ENCODE measurements at regions not wholly inside any gene's neighbourhood (a gene's known extent, or its start where the extent isn't known, plus 50 kb on each side); places are given as distances from the start of the nearest gene placed in this dataset.
A peak's percentile ranks its signal among the peaks of the same experiment; 100 is the strongest.

DNA sequence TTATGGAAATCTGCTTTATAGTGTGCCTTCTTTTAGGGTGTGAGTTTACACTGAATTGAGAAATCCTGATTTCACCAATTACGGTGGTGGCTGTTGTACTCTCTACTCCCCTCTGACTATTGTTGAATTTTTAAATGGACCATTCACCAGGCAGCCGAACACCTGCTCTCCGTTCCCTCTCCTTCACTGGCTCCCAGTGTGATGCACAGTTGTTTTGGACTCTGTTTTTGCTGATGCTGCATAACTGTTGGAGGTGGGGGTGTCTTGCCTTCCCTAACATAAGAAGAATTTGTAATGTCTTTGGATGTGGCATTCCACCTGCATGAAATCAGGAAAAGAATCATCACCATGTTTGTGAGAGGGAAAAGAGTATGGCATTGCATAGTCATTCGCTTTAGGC is 341.2 kb downstream of the SNAPC1 start:
- H3K4me3 ChIP-seq: no peak overlapping the region
- WGBS, 4 donors: 80 to 90% (median 86%) methylated on average over 4 of the region's 4 CpGs
- no peak for DNase-seq
- TF ChIP-seq, protein P1, sequence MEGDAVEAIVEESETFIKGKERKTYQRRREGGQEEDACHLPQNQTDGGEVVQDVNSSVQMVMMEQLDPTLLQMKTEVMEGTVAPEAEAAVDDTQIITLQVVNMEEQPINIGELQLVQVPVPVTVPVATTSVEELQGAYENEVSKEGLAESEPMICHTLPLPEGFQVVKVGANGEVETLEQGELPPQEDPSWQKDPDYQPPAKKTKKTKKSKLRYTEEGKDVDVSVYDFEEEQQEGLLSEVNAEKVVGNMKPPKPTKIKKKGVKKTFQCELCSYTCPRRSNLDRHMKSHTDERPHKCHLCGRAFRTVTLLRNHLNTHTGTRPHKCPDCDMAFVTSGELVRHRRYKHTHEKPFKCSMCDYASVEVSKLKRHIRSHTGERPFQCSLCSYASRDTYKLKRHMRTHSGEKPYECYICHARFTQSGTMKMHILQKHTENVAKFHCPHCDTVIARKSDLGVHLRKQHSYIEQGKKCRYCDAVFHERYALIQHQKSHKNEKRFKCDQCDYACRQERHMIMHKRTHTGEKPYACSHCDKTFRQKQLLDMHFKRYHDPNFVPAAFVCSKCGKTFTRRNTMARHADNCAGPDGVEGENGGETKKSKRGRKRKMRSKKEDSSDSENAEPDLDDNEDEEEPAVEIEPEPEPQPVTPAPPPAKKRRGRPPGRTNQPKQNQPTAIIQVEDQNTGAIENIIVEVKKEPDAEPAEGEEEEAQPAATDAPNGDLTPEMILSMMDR (IDR thresholded peaks at IDR 0.05): no peak
- TF ChIP-seq POLR2A (IDR thresholded peaks at IDR 0.05): no peak
- no peak for ATAC-seq
- peaks cover 0 to 4% (median 0%) of the 10 kb centered on the region in 9 donors for H3K27me3 ChIP-seq
- intact Hi-C loops (cut with DNase I): no loop called here
- no peaks in the 10 kb centered on the region for H3K4me1 ChIP-seq
- H3K36me3 ChIP-seq: no peaks in the 10 kb centered on the region
- no peaks in the 10 kb centered on the region for H3K9me3 ChIP-seq
- no peak overlapping the region for H3K27ac ChIP-seq

DNA sequence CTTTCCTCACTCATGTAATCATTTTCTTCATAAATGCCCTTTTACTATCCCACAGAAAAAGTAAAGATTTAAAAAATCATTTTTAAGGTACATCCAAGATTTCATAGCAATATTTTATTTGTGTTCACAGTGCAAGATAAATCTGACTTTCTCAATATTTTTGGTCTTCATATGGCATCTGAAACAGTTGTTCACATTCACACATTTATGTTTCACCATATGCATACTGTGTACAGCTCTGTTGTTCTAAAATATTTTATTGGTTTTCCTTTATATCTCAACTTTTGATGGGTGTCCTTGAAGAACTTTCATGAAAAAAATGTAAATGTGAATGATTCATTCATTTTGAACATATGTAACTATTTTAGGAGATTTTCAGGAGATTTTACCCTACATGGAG is 348.7 kb downstream of the SNAPC1 start:
- TF ChIP-seq POLR2A (IDR thresholded peaks at IDR 0.05): no peak
- TF ChIP-seq, protein P1 (IDR thresholded peaks at IDR 0.05): no peak
- H3K9me3 ChIP-seq: no peaks in the 10 kb centered on the region
- intact Hi-C loops (cut with DNase I): no loop called here
- no peaks in the 10 kb centered on the region for H3K36me3 ChIP-seq
- H3K27ac ChIP-seq: no peak overlapping the region
- ATAC-seq: no peak
- DNase-seq: no peak
- H3K4me1 ChIP-seq: no peaks in the 10 kb centered on the region
- H3K27me3 ChIP-seq: peaks cover 0 to 25% (median 0%) of the 10 kb centered on the region in 9 donors
- no peak overlapping the region for H3K4me3 ChIP-seq

DNA sequence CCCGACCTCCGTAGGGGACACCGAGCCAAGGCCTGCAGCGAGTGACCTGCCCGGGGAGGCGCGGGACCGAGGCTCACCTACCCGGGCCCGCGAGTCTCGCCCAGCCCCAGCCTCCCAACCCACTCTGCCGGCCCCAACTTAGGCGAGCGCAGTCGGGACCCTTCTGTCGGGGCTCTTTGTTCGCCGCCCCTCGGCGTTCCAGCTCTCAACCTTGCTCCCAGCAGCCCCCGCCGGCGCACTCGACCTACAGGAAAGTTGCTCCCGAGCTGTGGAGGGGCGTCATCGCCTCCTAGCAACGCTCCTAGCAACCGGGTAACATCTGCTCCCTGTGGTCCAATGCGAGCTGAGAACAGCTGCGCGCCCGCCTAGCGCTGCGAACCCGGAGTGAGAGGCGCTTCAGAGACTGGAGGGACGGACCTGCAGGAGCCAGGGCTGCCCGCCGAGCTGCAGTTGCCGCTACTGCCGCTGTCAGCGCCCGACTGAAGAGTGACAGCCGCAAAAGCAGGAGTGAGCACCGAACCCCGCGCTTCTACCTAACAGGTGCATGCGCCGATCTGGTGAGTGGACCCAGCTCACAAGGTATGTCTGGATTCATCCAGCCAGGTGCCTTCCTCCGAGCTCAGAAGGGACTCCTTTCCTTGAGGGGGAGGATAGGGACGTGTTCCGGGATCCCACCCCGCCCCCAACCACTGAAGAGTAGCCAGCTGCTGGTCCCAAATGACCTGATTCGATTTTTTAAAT is 355.0 kb downstream of the SNAPC1 start:
- 1 to 3% (median 1%) methylated on average over 41 to 56 of the region's 56 CpGs for WGBS, 4 donors
- H3K36me3 ChIP-seq: no peaks in the 10 kb centered on the region
- H3K27me3 ChIP-seq: peaks cover 6 to 85% (median 35%) of the 10 kb centered on the region in 9 donors
- intact Hi-C loops (cut with DNase I): no loop called here
- no peaks in the 10 kb centered on the region for H3K9me3 ChIP-seq
- peak overlapping the region; percentile 1 to 40 (median 34) for H3K4me3 ChIP-seq
- H3K4me1 ChIP-seq: peaks cover 0 to 14% (median 7%) of the 10 kb centered on the region in 12 donors
- ATAC-seq: peak; percentile 80 to 97 (median 90)
- DNase-seq: peak; percentile 29 to 82 (median 65)
- no peak overlapping the region for H3K27ac ChIP-seq
- no peak for TF ChIP-seq POLR2A (IDR thresholded peaks at IDR 0.05)
- TF ChIP-seq, protein P1 (IDR thresholded peaks at IDR 0.05): peak in 6 of 12 donors; percentile 16 to 39 (median 26)

DNA sequence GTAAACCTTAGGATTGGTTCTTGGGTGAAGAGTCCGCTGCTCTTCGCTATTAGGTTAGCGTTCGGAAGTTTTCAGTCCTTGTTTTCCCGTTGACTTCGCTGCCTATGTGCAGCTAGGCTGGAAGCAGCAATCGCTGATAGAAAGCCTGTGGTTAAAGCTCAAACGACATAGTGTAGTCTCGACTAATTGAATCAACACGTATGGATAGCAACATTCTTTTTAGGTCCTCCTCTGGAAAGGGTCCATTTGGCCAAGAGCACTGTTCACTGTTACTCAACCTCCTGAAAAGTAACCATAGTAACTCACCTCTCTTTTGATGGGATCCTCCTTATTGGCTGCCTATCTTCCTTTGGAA is 355.5 kb downstream of the SNAPC1 start:
- no peaks in the 10 kb centered on the region for H3K36me3 ChIP-seq
- TF ChIP-seq, protein P1 (IDR thresholded peaks at IDR 0.05): no peak
- no peak for TF ChIP-seq POLR2A (IDR thresholded peaks at IDR 0.05)
- no peak overlapping the region for H3K27ac ChIP-seq
- H3K9me3 ChIP-seq: no peaks in the 10 kb centered on the region
- intact Hi-C loops (cut with DNase I): no loop called here
- peaks cover 0 to 14% (median 7%) of the 10 kb centered on the region in 12 donors for H3K4me1 ChIP-seq
- 6 to 9% (median 7%) methylated on average over 10 of the region's 10 CpGs for WGBS, 4 donors
- H3K27me3 ChIP-seq: peaks cover 6 to 86% (median 35%) of the 10 kb centered on the region in 9 donors
- peak overlapping the region in 11 of 12 donors; percentile 1 to 40 (median 37) for H3K4me3 ChIP-seq
- ATAC-seq (no peak), DNase-seq (no peak)

Measured in heart left ventricle (tissue), 16 donors.